Mammary epithelial cell (primary cell): ENCODE measurements at regions not wholly inside any gene's neighbourhood (a gene's known extent, or its start where the extent isn't known, plus 50 kb on each side); places are given as distances from the start of the nearest gene placed in this dataset.

ENCODE experiments used
- EZH2 ChIP-seq: IDR thresholded peaks from 2 replicates; pipeline ENCODE4 v1.6.1; 2012; ENCODE audit warnings: low read length, inconsistent platforms, borderline replicate concordance
- TF ChIP-seq, protein P1 (sequence below), 2 donors: IDR thresholded peaks in 1 of 2; conservative IDR thresholded peaks in 1 of 2; 2 replicates each; pipeline ENCODE4 v1.5.1; 2011 to 2012; ENCODE audit warnings: inconsistent platforms in 2 of 2, low read length in 2 of 2, mild to moderate bottlenecking in 2 of 2, control low read depth in 1 of 2, low read depth in 1 of 2; ENCODE audit not compliant: insufficient read depth in 1 of 2; ENCODE audit errors: extremely low read depth in 1 of 2

DNA sequence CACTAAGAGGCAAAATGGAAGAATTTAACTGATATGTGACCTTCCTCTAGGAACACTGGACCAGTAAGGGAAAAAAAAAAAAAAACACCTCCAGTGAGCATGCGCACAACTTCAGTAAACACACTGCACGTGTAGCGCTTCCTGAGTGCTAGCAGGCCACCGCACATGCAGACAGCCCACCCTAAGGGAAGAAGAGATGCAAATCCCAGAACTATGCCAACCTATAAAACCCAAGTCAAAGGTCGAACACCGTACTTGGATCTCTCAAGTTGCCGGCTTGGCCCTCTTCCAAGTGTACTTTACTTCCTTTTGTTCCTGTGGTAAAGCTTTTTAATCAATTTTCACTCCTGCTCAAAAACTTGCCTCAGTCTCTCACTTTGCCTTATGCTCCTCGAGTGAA is 64.5 kb upstream of the CADPS start:
- TF ChIP-seq, protein P1, sequence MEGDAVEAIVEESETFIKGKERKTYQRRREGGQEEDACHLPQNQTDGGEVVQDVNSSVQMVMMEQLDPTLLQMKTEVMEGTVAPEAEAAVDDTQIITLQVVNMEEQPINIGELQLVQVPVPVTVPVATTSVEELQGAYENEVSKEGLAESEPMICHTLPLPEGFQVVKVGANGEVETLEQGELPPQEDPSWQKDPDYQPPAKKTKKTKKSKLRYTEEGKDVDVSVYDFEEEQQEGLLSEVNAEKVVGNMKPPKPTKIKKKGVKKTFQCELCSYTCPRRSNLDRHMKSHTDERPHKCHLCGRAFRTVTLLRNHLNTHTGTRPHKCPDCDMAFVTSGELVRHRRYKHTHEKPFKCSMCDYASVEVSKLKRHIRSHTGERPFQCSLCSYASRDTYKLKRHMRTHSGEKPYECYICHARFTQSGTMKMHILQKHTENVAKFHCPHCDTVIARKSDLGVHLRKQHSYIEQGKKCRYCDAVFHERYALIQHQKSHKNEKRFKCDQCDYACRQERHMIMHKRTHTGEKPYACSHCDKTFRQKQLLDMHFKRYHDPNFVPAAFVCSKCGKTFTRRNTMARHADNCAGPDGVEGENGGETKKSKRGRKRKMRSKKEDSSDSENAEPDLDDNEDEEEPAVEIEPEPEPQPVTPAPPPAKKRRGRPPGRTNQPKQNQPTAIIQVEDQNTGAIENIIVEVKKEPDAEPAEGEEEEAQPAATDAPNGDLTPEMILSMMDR (conservative IDR thresholded peaks at IDR 0.05 in 1 of 2, IDR thresholded peaks at IDR 0.05 in 1 of 2; ENCODE audit: extremely low read depth in 1 of 2, insufficient read depth in 1 of 2, low read depth in 1 of 2, low read length in 2 of 2), result no peak
- no peak for TF ChIP-seq EZH2
